C4-2B (cell line): ENCODE measurements at regions not wholly inside any gene's neighbourhood (a gene's known extent, or its start where the extent isn't known, plus 50 kb on each side); places are given as distances from the start of the nearest gene placed in this dataset.
A peak's percentile ranks its signal among the peaks of the same experiment; 100 is the strongest.

Experiments
- H3K27ac ChIP-seq: fragments of 450-650 bp; 2 replicates; pipeline ENCODE4 v1.5.1; 2017
- ZFX ChIP-seq: fragments of 450-650 bp; IDR thresholded peaks from 2 replicates; pipeline ENCODE4 v1.6.1; 2017
- TF ChIP-seq, protein P1 (sequence below): fragments of 450-650 bp; conservative IDR thresholded peaks from 2 replicates; pipeline ENCODE4 v1.5.1; 2017; ENCODE audit warnings: mild to moderate bottlenecking

DNA sequence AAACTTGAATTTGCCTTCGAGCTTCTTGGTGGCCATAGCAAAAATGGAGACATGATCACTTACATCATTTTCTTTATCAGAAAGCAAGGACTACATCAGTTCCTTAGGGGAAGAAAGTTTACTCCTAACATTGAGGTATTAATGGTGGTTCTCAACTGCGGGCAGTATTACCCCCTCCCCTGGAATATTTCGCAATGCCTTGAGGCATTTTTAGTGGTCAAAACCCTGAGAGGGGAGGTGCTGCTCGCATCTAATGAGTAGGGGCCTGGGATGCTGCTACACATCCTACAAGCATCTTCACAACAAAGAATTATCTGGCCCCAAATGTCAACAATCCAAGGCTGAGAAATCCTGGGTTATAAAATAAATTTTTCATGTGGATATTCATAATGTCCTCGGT, 222.2 kb upstream of the TSHZ2 start:
- TF ChIP-seq ZFX: no peak
- TF ChIP-seq, protein P1, sequence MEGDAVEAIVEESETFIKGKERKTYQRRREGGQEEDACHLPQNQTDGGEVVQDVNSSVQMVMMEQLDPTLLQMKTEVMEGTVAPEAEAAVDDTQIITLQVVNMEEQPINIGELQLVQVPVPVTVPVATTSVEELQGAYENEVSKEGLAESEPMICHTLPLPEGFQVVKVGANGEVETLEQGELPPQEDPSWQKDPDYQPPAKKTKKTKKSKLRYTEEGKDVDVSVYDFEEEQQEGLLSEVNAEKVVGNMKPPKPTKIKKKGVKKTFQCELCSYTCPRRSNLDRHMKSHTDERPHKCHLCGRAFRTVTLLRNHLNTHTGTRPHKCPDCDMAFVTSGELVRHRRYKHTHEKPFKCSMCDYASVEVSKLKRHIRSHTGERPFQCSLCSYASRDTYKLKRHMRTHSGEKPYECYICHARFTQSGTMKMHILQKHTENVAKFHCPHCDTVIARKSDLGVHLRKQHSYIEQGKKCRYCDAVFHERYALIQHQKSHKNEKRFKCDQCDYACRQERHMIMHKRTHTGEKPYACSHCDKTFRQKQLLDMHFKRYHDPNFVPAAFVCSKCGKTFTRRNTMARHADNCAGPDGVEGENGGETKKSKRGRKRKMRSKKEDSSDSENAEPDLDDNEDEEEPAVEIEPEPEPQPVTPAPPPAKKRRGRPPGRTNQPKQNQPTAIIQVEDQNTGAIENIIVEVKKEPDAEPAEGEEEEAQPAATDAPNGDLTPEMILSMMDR: no peak
- H3K27ac ChIP-seq: no peak overlapping the region

DNA sequence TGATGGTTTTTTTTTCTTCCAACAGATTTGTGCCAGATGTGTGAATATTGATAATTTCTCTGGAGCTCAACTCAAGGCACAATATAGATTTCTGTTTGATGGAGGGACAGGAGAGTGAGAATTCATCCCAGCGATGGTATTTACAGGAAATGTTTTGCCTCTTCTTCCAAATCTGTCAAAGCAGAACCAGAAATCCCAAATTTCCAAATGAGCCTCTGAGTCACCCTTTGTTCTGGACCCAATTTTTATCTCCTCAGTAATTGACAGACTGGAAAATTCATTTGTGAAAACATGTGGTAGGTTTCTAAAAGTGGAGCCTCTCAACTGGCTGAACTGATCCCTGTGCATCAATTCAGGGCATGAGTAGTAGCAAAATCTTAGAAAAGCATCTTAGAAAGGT, 223.2 kb upstream of the TSHZ2 start:
- TF ChIP-seq ZFX: no peak
- TF ChIP-seq, protein P1: no peak
- no peak overlapping the region for H3K27ac ChIP-seq

DNA sequence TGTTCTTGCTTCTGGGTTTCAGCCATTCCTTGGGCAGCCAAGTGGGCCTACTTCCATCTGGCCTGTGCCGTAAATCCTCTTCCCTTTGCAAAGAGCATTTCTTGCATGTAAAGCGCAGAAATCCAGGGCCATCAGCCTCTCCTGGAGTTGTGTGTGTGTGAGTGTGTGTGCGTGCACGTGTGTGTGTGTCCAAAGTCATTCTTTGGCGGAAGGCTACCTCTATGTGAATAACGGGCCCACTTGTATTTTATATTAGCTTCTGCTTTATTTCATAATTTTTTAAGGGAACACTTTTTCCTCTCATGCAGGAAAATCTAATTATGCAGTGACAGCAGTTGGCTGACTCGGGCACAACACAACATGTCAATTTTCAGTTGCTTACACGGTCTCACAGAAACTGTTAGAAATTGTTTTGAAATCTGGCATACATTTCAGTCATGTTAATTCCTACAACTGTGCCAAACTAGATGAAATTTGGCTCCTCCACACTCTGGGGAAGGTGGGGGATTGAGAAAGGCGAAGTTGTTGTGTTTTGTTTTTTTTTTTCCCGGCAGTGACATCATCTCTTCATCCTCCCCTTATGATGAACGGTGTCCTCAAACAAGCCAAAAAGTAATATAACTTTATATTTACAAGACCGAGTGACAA, 223.7 kb upstream of the TSHZ2 start:
- no peak overlapping the region for H3K27ac ChIP-seq
- no peak for TF ChIP-seq ZFX
- TF ChIP-seq, protein P1: no peak

DNA sequence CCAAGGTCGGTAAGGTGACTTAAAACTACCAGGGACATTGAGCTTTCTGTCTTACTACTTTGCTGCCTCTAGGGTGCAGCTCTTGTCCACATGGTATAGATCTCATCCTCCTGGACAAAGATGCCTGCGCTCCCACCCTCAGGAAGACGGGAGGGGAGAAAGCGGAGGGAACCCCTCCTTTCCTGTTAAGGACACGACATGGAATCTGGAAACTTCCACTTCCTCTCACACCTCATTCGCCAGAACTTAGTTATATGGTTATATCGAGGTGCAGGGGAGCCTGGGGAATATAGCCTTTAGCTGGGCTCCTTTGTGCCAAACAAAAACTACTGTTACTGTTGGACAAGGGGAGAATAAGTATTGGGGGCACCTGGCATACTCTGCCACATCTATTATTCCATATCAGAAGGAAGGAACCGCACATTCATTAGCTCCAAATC, 224.3 kb upstream of the TSHZ2 start:
- H3K27ac ChIP-seq: no peak overlapping the region
- TF ChIP-seq ZFX: no peak
- TF ChIP-seq, protein P1: peak; percentile 61

DNA sequence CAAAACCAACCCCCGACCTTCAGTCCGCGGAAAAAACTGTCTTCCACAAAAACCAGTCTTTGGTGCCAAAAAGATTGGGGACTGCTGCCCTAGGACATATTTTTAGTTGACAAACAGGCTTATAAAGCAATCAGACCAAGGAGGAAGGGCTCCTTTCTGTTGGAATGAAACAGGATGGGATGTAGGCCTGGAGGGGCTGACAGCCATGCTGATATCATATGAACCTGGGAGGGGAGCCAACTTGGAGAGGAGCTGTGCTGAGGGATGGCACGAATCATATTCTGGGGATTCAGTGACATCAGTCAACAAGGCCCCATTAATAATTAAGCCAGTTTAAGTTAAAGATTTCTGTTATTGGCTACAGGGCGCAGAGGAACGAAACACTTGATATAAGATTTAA, 225.4 kb upstream of the TSHZ2 start:
- TF ChIP-seq, protein P1: no peak
- TF ChIP-seq ZFX: no peak
- no peak overlapping the region for H3K27ac ChIP-seq

DNA sequence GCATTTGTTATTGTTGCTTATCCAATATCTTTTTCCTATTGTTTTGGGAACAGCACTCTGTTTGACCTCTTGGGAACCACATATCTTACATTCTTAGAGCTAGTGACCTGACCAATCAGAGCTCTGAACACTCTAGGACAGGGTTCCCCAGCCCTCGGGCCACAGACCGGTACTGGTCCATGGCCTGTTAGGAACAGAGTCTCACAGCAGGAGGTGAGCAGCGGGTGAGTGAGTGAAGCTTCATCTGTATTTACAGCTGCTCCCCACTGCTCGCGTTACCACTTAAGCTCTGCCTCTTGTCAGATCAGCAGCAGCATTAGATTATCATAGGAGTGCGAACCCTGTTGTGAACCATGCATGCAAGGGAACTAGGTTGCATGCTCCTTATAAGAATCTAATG, 226.0 kb upstream of the TSHZ2 start:
- TF ChIP-seq ZFX: no peak
- TF ChIP-seq, protein P1: no peak
- H3K27ac ChIP-seq: no peak overlapping the region

DNA sequence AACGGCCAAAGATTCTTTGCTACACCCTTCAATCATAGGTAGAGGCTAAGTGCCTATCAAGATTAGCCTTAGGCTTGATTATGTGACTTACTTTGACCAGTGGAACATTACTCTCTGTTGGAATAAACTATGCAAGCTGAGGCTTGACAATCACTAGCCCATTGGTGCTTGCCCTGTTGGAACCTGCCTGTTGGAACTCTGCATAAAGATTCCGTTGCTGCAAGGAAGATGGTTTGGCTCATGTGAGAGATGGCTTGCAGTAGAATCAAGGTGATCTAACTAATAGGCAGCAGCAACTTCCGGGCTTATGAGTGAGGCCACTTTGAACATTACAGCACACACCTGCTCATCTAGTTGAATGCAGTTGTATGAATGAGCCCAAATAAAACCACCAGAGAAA, 227.7 kb upstream of the TSHZ2 start:
- H3K27ac ChIP-seq: no peak overlapping the region
- TF ChIP-seq ZFX: no peak
- TF ChIP-seq, protein P1: no peak
